Coronary artery (tissue), 2 donors: ENCODE measurements at regions not wholly inside any gene's neighbourhood (a gene's known extent, or its start where the extent isn't known, plus 50 kb on each side); places are given as distances from the start of the nearest gene placed in this dataset.

Source experiments
- DNase-seq: peaks from one replicate; pipeline ENCODE4 v3.0.0-alpha.2; 2017; ENCODE audit warnings: low spot score
- H3K27ac ChIP-seq, 2 donors: fragments of 200-600 bp; sonication (generic); one replicate each; pipeline ENCODE4 v1.5.1; 2016 to 2019
- H3K4me3 ChIP-seq: fragments of 200-600 bp; sonication (generic); 2 replicates; pipeline ENCODE4 v1.5.1; 2016; ENCODE audit warnings: mild to moderate bottlenecking, moderate library complexity
- TF ChIP-seq, protein P1 (sequence below): fragments of 200-600 bp; sonication (generic); IDR thresholded peaks from one replicate; pipeline ENCODE4 v1.5.1; 2019; ENCODE audit warnings: antibody characterized with exemption

DNA sequence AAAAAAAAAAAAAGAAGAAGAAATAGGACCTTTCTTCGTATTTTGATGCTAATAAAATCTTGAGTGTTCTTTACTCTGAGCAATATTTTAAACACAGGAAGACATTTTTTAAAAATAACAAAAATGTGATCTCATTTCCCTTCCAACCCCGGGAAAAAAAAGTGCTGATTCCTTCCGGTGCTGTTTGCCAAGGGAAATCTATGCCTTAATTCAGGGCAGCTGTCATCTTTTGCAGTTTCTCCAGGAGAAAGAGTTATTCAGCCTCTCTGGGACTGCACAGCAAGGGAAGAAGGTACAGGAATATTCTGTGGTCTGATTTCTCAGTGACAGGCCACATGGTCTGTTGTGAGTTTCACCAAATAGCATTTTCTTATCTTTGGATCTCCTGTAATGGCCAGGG lies 291.9 kb upstream of the IRX1 start:
- DNase-seq: no peak
- Histone ChIP-seq H3K4me3 (no peak overlapping the region), H3K27ac (no peak overlapping the region)
- TF ChIP-seq, protein P1, sequence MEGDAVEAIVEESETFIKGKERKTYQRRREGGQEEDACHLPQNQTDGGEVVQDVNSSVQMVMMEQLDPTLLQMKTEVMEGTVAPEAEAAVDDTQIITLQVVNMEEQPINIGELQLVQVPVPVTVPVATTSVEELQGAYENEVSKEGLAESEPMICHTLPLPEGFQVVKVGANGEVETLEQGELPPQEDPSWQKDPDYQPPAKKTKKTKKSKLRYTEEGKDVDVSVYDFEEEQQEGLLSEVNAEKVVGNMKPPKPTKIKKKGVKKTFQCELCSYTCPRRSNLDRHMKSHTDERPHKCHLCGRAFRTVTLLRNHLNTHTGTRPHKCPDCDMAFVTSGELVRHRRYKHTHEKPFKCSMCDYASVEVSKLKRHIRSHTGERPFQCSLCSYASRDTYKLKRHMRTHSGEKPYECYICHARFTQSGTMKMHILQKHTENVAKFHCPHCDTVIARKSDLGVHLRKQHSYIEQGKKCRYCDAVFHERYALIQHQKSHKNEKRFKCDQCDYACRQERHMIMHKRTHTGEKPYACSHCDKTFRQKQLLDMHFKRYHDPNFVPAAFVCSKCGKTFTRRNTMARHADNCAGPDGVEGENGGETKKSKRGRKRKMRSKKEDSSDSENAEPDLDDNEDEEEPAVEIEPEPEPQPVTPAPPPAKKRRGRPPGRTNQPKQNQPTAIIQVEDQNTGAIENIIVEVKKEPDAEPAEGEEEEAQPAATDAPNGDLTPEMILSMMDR: no peak

DNA sequence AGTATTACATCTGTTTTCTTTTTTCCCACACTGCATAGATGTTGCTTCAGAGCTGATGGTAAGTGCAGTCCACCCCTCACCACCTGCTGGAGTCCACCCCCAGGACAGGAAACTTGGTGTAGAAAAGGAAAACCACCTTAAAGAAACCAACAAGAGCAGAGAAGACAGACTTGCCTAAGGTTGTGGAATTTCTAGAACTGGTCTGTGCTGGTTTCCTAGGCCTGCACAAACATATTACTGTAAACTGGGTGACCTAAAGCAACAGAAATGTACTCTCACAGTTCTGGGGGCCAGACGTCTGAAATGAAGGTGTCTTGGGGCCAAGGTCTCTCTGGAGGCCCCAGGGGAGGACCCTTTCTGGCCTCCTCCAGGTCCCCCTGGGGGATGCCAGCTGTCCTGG lies 293.4 kb upstream of the IRX1 start:
- Histone ChIP-seq H3K27ac (no peak overlapping the region), H3K4me3 (no peak overlapping the region)
- TF ChIP-seq, protein P1: no peak
- no peak for DNase-seq

DNA sequence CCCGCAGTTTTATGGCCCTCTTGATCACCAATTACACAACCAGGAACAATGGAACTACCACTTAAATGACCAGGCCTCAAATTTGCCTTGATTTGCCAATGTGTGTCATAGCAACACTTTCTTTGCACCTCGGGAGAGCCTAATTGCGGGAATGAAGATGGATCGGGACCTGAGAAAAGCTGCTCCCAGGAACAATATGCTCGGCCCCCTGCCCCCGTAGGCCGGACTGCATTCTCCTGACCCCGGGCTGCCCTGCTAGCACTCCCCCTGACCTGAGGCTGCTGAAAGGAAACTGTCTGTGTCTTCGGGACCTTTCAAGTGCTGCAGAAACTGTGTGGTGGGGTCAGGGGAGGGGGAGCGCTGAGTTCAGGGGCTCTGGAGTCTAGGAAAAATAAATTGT lies 294.3 kb upstream of the IRX1 start:
- Histone ChIP-seq H3K4me3 (no peak overlapping the region), H3K27ac (no peak overlapping the region)
- DNase-seq: no peak
- TF ChIP-seq, protein P1: no peak

DNA sequence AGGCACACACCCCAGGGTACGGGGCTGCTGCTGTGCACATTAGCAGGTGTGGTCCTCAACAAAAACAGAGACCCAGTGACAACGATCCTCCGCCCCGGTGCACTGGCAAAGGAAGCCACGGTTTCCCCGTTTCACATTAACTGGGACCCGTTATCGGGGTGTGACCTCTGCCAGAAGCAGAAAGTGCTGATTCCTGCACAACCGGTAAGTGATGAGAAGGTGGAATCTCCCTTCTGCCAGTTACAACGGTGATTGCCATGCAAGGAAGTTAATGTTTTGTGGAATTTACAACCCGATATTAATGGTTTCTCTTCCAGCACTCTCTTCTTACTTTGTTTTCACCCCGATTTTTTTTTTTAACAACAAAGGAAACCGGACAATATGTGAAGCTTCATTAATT lies 294.9 kb upstream of the IRX1 start:
- no peak overlapping the region for H3K4me3 ChIP-seq
- TF ChIP-seq, protein P1: no peak
- H3K27ac ChIP-seq: no peak overlapping the region
- DNase-seq: no peak

DNA sequence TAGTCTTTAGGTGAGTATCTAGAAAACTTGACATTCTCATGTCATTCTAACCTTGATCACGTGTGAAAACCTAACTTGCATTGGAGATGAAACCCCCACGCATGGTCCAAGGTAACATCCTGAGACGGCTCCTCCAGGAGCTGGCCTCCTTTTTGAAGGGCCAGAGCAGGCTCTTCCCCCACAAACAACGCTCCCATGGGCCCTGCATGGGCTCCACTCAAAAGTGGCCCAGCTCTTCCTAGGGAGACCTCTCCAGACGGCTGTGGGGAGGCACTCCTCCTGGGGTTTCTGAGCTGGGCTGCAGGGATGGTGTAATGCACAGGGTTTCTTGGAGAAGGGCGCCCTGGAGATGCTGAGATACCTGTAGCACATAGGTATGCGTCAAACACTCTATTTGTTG lies 296.2 kb upstream of the IRX1 start:
- Histone ChIP-seq H3K4me3 (no peak overlapping the region), H3K27ac (no peak overlapping the region)
- DNase-seq: no peak
- TF ChIP-seq, protein P1: no peak

DNA sequence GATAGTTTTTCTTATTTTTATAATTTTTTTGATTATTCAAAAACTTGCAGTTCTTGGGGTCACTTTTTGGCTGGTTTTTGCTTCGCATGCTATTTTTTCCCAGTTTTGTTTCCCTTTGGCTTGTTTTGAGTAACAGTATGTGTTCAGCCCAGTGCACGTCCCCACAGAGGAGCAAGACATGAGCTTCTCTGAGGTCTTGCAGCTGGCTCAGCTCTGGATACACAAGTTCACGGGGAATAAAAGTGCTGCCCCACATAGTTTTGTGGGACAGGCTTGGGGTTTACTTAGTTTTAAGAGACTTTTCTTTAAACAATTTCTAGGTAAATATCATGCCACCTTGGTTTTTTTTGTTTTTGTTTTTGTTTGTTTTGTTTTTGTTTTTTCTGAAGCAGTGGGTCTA lies 297.8 kb upstream of the IRX1 start:
- TF ChIP-seq, protein P1: no peak
- no peak overlapping the region for H3K4me3 ChIP-seq
- no peak for DNase-seq
- H3K27ac ChIP-seq: no peak overlapping the region

DNA sequence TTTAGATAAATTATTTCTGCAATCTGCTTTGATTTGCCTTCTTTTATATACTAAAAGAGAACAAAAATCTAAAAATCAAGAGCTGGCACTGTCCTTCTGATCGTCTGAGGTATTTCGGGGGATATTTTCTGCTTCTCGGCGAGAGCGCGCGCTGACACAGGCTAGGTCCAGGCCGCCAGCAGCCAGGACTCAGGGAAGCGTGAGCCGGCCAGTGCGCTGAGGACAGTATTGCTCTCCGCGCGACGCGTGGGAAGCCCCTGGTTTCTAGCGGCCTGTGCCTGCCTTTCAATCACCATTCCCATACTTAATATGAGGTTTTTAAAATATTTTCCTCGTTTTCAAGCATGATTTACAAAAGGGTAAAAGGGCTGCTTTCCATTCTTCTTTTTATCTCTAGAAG lies 307.3 kb upstream of the IRX1 start:
- Histone ChIP-seq H3K4me3 (no peak overlapping the region), H3K27ac (no peak overlapping the region)
- no peak for DNase-seq
- TF ChIP-seq, protein P1: no peak
